NB4 (cell line): ENCODE measurements at regions not wholly inside any gene's neighbourhood (a gene's known extent, or its start where the extent isn't known, plus 50 kb on each side); places are given as distances from the start of the nearest gene placed in this dataset.

Source experiments
- POLR2A ChIP-seq: IDR thresholded peaks from 2 replicates; pipeline ENCODE4 v1.6.1; 2011; ENCODE audit warnings: mild to moderate bottlenecking; ENCODE audit not compliant: insufficient read length; ENCODE audit errors: extremely low read depth
- TF ChIP-seq, protein P1 (sequence below): IDR thresholded peaks from one replicate; pipeline ENCODE4 v1.5.1; 2012; ENCODE audit warnings: low read depth, low read length
- TF ChIP-seq, protein P2 (sequence below): IDR thresholded peaks from 2 replicates; pipeline ENCODE4 v1.6.1; 2011; ENCODE audit warnings: low read depth, low read length

DNA sequence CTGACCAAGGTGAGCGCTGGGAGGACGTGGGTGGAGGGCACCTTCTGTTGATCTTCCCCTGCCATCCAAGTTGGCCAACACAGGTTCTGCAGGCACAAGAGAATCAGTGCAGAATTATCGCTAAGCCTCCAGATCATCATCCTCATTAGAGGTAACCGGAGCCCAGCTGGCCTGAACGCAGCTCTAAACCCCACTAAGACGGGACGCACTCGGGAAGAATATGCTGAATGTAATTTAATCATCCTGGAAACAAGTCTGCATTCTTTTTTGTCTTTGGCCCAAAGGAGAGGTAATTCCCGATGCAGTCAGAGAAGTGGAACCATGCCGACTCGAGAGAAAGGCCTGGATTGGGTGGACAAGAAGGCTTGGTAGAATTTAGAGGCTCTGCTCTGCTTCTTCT is 111.0 kb upstream of the GSC start:
- TF ChIP-seq, protein P1, sequence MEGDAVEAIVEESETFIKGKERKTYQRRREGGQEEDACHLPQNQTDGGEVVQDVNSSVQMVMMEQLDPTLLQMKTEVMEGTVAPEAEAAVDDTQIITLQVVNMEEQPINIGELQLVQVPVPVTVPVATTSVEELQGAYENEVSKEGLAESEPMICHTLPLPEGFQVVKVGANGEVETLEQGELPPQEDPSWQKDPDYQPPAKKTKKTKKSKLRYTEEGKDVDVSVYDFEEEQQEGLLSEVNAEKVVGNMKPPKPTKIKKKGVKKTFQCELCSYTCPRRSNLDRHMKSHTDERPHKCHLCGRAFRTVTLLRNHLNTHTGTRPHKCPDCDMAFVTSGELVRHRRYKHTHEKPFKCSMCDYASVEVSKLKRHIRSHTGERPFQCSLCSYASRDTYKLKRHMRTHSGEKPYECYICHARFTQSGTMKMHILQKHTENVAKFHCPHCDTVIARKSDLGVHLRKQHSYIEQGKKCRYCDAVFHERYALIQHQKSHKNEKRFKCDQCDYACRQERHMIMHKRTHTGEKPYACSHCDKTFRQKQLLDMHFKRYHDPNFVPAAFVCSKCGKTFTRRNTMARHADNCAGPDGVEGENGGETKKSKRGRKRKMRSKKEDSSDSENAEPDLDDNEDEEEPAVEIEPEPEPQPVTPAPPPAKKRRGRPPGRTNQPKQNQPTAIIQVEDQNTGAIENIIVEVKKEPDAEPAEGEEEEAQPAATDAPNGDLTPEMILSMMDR = no peak
- TF ChIP-seq, protein P2, sequence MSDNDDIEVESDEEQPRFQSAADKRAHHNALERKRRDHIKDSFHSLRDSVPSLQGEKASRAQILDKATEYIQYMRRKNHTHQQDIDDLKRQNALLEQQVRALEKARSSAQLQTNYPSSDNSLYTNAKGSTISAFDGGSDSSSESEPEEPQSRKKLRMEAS = no peak
- TF ChIP-seq POLR2A = no peak
